ENCODE measurements at regions not wholly inside any gene's neighbourhood (a gene's known extent, or its start where the extent isn't known, plus 50 kb on each side); places are given as distances from the start of the nearest gene placed in this dataset.

DNA sequence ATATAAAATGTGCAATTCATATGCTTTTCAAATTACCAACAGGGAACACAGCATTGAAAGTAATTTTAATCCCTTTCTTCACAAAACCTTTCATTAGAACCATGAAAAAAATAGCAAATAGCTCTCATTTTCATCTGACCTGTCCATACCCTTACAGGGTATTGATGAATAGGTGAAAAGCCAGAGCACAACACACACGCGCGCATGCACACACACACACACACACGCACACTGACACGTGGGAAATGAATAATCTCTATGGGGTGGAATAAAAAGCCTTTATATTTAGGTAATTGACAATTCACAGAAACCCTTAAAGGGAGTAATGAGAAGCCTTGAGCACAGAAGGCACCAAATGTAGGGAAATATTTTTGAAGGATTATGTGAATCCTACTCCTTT is 76.2 kb upstream of the POU2AF2 start:
- no peak for DNase-seq (ENCODE audit: low spot score)
- Histone ChIP-seq H3K4me3 (no peak overlapping the region), H3K27ac (no peak overlapping the region)
- TF ChIP-seq, protein P1, sequence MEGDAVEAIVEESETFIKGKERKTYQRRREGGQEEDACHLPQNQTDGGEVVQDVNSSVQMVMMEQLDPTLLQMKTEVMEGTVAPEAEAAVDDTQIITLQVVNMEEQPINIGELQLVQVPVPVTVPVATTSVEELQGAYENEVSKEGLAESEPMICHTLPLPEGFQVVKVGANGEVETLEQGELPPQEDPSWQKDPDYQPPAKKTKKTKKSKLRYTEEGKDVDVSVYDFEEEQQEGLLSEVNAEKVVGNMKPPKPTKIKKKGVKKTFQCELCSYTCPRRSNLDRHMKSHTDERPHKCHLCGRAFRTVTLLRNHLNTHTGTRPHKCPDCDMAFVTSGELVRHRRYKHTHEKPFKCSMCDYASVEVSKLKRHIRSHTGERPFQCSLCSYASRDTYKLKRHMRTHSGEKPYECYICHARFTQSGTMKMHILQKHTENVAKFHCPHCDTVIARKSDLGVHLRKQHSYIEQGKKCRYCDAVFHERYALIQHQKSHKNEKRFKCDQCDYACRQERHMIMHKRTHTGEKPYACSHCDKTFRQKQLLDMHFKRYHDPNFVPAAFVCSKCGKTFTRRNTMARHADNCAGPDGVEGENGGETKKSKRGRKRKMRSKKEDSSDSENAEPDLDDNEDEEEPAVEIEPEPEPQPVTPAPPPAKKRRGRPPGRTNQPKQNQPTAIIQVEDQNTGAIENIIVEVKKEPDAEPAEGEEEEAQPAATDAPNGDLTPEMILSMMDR (IDR thresholded peaks at IDR 0.05): no peak

DNA sequence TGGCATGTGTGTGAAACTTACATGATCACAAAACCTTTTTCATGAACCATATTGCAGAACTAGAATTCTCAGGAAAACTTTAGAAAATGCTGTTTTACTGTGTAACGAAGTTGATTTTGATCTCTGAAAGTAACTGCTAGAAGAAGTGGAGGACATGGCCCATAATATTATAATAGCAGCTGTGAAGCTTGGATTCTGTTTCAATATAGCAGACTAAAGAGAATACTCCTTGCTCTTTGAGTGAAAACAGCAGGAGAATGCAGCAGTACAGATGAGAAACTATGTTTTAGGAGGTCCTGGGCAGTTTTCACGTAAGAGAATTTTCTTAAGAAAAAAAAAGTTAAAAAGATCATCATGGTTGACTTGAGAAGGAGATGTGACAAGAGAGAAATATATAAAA is 76.7 kb upstream of the POU2AF2 start:
- H3K4me3 ChIP-seq: no peak overlapping the region
- no peak for DNase-seq (ENCODE audit: low spot score)
- H3K27ac ChIP-seq: no peak overlapping the region
- TF ChIP-seq, protein P1 (IDR thresholded peaks at IDR 0.05): no peak

DNA sequence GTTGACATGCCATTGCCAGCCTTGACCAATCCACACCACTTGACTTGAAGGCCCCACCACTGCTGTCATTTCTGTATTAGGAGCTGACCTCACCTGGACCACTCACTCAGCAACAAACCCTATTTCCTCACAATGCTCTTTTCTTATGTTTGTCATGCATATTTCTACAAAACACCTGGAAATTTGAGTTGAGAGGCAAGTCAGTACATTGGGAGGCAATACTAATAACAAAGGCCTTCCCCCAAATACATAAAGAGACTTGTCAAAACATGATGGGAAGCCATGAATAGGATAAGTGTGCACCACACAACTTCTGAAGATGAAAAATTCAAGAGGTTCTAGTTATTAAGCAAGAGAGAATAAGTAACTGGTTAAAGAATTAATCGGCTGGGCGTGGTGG is 77.9 kb upstream of the POU2AF2 start:
- DNase-seq (ENCODE audit: low spot score): no peak
- Histone ChIP-seq H3K4me3 (no peak overlapping the region), H3K27ac (no peak overlapping the region)
- TF ChIP-seq, protein P1 (IDR thresholded peaks at IDR 0.05): no peak

DNA sequence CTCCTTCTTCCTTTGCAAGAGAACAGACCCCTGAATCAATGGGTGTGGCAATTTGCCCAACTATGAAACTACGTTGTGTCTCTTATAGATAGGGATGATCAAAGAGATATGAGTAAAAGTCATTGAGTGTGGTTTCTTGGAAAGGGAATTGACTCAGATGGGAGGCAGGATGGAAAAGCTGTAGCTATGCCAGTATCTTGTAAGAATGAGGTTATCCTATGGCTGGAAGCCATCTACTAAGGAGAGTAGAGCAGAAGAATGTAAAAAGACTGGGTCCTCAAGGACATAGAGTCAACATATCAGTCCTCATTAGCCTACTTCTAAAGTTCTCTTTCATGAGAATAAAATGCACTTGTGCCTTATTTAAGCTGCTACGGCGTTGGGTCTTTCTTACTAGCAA is 78.9 kb upstream of the POU2AF2 start:
- TF ChIP-seq, protein P1 (IDR thresholded peaks at IDR 0.05): no peak
- Histone ChIP-seq H3K27ac (no peak overlapping the region), H3K4me3 (no peak overlapping the region)
- no peak for DNase-seq (ENCODE audit: low spot score)

DNA sequence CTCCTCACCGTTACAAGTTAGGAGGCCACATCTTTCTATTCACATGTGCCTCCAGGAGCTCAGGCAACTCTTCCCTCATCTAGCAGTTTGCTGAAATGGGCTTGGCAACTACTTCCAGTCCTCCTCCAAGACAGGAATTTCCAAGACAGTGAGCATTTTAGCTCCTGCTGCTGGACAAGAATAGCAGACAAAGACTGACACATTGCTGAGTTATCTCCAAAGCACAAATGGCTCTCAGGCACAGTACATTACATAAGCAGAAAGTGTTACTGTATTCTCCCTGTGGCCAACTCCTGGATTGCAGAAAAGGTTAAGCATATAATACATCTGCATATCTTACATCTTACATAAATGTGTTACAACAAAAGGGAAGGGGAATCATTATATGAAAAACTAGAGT is 83.2 kb upstream of the POU2AF2 start:
- no peak overlapping the region for H3K4me3 ChIP-seq
- no peak overlapping the region for H3K27ac ChIP-seq
- no peak for DNase-seq (ENCODE audit: low spot score)
- TF ChIP-seq, protein P1 (IDR thresholded peaks at IDR 0.05): no peak

DNA sequence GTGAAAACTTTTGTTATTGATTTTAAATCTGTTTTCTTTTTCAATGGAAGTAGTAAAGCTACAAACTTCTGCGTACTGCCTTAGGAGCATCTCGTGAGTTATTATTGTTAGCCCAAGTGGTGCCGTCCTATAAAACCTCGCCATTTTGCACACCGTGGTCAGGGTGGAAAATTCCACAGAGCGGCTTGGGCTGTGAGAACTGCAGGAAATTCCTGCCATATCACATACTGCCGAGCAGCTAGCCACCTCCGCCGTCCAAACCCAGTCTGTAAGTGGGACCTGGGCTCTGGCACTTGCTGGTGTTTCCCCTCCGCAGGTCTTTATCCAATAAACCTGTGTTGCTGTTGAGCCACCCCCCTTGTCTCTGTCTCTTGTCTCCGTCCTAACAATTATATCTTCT is 88.0 kb upstream of the POU2AF2 start:
- TF ChIP-seq, protein P1 (IDR thresholded peaks at IDR 0.05): no peak
- Histone ChIP-seq H3K27ac (no peak overlapping the region), H3K4me3 (no peak overlapping the region)
- DNase-seq (ENCODE audit: low spot score): no peak

DNA sequence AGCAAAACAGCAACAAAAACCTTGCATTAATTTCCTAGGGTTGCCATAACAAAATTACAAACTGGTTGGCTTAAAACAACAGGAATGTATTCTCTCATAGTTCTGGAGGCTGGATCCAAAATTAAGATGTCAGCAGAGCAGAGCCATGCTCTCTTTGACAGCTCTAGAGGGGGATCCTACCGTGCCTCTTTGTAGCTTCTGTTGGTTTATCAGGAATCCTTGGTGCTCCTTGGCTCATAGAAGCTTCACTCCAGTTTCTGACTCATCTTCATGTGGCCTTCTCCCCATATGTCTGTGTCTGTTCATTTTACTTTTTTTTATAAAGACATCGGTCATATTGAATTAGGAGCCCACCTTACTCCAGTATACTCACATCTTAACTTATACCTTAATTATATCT is 90.5 kb upstream of the POU2AF2 start:
- no peak overlapping the region for H3K4me3 ChIP-seq
- TF ChIP-seq, protein P1 (IDR thresholded peaks at IDR 0.05): no peak
- H3K27ac ChIP-seq: no peak overlapping the region
- DNase-seq (ENCODE audit: low spot score): no peak

Data from coronary artery (tissue), 2 donors.